Sigmoid colon (tissue), 6 donors: ENCODE measurements at regions not wholly inside any gene's neighbourhood (a gene's known extent, or its start where the extent isn't known, plus 50 kb on each side); places are given as distances from the start of the nearest gene placed in this dataset.

Experiments
- DNase-seq: peaks from one replicate; pipeline ENCODE4 v3.0.0-alpha.2; 2019
- H3K27ac ChIP-seq, 4 donors: fragments of 200-600 bp; sonication (generic); one replicate each; pipeline ENCODE4 v1.5.1; 2016 to 2019; ENCODE audit warnings: mild to moderate bottlenecking in 1 of 4
- H3K27me3 ChIP-seq, 3 donors: fragments of 200-600 bp; sonication (generic); one replicate each; pipeline ENCODE4 v1.5.1; 2019; ENCODE audit warnings: mild to moderate bottlenecking in 1 of 3
- H3K36me3 ChIP-seq, 4 donors: fragments of 200-600 bp; sonication (generic); one replicate each; pipeline ENCODE4 v1.5.1; 2016 to 2019
- H3K4me1 ChIP-seq, 4 donors: fragments of 200-600 bp; sonication (generic); one replicate each; pipeline ENCODE4 v1.5.1; 2017 to 2019
- H3K4me3 ChIP-seq, 4 donors: fragments of 200-600 bp; sonication (generic); one replicate each; pipeline ENCODE4 v1.5.1; 2017 to 2019; ENCODE audit warnings: mild to moderate bottlenecking in 2 of 4, moderate library complexity in 1 of 4
- H3K9me3 ChIP-seq, 4 donors: fragments of 200-600 bp in 3 of 4; sonication (generic) in 3 of 4; one replicate each; pipeline versions ENCODE4 v1.5.1 to v1.6.1; 2013 to 2019
- EP300 ChIP-seq, 4 donors: sonication (generic); formaldehyde crosslinking; IDR thresholded peaks; one replicate each; pipeline ENCODE4 v1.6.1; 2017; ENCODE audit warnings: antibody characterized with exemption in 4 of 4
- POLR2A ChIP-seq, 2 donors: fragments of 450-650 bp; IDR thresholded peaks; one replicate each; pipeline ENCODE4 v1.6.1; 2016; ENCODE audit warnings: antibody characterized with exemption in 2 of 2, mild to moderate bottlenecking in 2 of 2, moderate library complexity in 2 of 2
- POLR2AphosphoS5 ChIP-seq, 4 donors: sonication (generic); formaldehyde crosslinking; IDR thresholded peaks; one replicate each; pipeline ENCODE4 v1.6.1; 2017; ENCODE audit warnings: antibody characterized with exemption in 4 of 4
- WGBS, 2 donors: extraction: QIAGEN DNeasy Blood & Tissue Kit; methylation state at CpG; one replicate each; pipeline ENCODE4 v1.1.7; 2013; 5-methylcytosine and 5-hydroxymethylcytosine counted together
- intact Hi-C: fragments of 100-400 bp; cut with DNase I; formaldehyde crosslinking; loops from one replicate; pipeline ENCODE4 v1.15.1; 2023
- TF ChIP-seq, protein P1 (sequence below), 4 experiments: fragments of 450-650 bp in 3 of 4; fragments of 200-600 bp in 1 of 4; IDR thresholded peaks; one replicate each; pipeline ENCODE4 v1.5.1; 2016 to 2019; ENCODE audit warnings: antibody characterized with exemption in 4 of 4, mild to moderate bottlenecking in 3 of 4, moderate library complexity in 2 of 4
- donor health status: healthy with polysubstance abuse.
- donor health status: healthy.

DNA sequence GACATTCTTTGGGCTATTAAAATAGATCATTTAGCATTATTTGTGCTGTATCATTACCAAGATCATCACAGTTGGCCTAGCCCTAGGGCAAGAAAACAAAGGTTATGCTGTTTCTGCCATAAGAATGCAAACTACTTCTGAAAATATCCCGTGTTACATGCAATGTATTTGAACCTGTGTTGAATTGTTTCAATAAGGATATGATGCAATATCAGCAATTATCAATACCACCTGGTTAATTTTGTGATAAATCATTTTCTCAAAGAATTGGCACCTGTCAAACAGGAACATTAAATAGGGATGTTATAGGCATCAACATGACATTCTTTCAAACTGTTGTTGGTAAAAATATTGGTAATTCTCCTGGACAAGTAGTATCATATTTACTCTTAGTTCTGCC lies 2002.0 kb upstream of the CDH9 start:
- intact Hi-C loops, result no loop called here
- 87 to 89% methylated on average over 1 of the region's 1 CpG for WGBS, 2 donors
- Histone ChIP-seq H3K4me1 (no peaks in the 10 kb centered on the region), H3K27me3 (no peaks in the 10 kb centered on the region), H3K4me3 (no peak overlapping the region), H3K27ac (no peak overlapping the region), H3K9me3 (no peaks in the 10 kb centered on the region), H3K36me3 (no peaks in the 10 kb centered on the region)
- DNase-seq, result no peak
- TF ChIP-seq, protein P1, sequence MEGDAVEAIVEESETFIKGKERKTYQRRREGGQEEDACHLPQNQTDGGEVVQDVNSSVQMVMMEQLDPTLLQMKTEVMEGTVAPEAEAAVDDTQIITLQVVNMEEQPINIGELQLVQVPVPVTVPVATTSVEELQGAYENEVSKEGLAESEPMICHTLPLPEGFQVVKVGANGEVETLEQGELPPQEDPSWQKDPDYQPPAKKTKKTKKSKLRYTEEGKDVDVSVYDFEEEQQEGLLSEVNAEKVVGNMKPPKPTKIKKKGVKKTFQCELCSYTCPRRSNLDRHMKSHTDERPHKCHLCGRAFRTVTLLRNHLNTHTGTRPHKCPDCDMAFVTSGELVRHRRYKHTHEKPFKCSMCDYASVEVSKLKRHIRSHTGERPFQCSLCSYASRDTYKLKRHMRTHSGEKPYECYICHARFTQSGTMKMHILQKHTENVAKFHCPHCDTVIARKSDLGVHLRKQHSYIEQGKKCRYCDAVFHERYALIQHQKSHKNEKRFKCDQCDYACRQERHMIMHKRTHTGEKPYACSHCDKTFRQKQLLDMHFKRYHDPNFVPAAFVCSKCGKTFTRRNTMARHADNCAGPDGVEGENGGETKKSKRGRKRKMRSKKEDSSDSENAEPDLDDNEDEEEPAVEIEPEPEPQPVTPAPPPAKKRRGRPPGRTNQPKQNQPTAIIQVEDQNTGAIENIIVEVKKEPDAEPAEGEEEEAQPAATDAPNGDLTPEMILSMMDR (IDR thresholded peaks at IDR 0.05), result no peak
- TF ChIP-seq EP300 (IDR thresholded peaks at IDR 0.05), result no peak
- TF ChIP-seq POLR2A (IDR thresholded peaks at IDR 0.05), result no peak
- no peak for TF ChIP-seq POLR2AphosphoS5 (IDR thresholded peaks at IDR 0.05)

- no peaks in the 10 kb centered on the region for H3K36me3 ChIP-seq
- no peaks in the 10 kb centered on the region for H3K9me3 ChIP-seq
- H3K4me3 ChIP-seq, result no peak overlapping the region
- intact Hi-C loops, result no loop called here
- TF ChIP-seq POLR2A (IDR thresholded peaks at IDR 0.05) (no peak), EP300 (IDR thresholded peaks at IDR 0.05) (no peak), POLR2AphosphoS5 (IDR thresholded peaks at IDR 0.05) (no peak)
- TF ChIP-seq, protein P1 (IDR thresholded peaks at IDR 0.05), result no peak
- no peak for DNase-seq
- H3K4me1 ChIP-seq, result no peaks in the 10 kb centered on the region
- WGBS, 2 donors, result 75 to 76% methylated on average over 1 of the region's 1 CpG
- H3K27ac ChIP-seq, result no peak overlapping the region
- no peaks in the 10 kb centered on the region for H3K27me3 ChIP-seq
These were observed 2001.6 kb upstream of the CDH9 start for GRCh38 chr5:29039994-29040393.

DNA sequence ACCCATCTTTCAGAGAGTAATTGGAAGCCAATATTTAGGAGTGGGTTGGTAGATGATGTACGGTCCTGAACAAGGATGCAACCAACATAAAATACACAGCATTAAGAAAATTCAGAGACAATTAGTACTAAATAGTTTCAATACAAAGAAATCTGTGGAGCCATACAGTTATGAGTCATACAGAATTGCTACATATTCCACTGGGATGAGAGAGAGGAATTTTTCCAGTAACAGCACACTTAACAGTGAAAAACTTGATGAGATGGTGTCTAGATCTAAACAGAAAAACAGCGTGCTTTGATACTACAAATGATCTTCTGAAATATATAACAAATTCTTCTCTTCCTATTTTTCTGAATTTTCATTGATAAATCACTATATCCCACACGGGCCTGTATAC lies 1999.3 kb upstream of the CDH9 start:
- 54 to 74% methylated on average over 3 of the region's 3 CpGs for WGBS, 2 donors

GRCh38 chr5:29024052-29024451 lies 1985.7 kb upstream of the CDH9 start:
- Histone ChIP-seq H3K4me1 (no peaks in the 10 kb centered on the region), H3K27me3 (no peaks in the 10 kb centered on the region), H3K36me3 (no peaks in the 10 kb centered on the region), H3K4me3 (no peak overlapping the region), H3K9me3 (no peaks in the 10 kb centered on the region), H3K27ac (no peak overlapping the region)
- 90 to 96% methylated on average over 4 of the region's 4 CpGs for WGBS, 2 donors
- no peak for DNase-seq
- TF ChIP-seq, protein P1 (IDR thresholded peaks at IDR 0.05), result no peak
- TF ChIP-seq POLR2AphosphoS5 (IDR thresholded peaks at IDR 0.05) (no peak), POLR2A (IDR thresholded peaks at IDR 0.05) (no peak), EP300 (IDR thresholded peaks at IDR 0.05) (no peak)
- intact Hi-C loops, result no loop called here

More for the DNA sequence above, 1999.3 kb upstream of the CDH9 start:
- intact Hi-C loops, result no loop called here
- Histone ChIP-seq H3K4me1 (no peaks in the 10 kb centered on the region), H3K27ac (no peak overlapping the region), H3K27me3 (no peaks in the 10 kb centered on the region), H3K9me3 (no peaks in the 10 kb centered on the region), H3K36me3 (no peaks in the 10 kb centered on the region), H3K4me3 (no peak overlapping the region)
- DNase-seq, result no peak
- TF ChIP-seq EP300 (IDR thresholded peaks at IDR 0.05) (no peak), POLR2AphosphoS5 (IDR thresholded peaks at IDR 0.05) (no peak), POLR2A (IDR thresholded peaks at IDR 0.05) (no peak)
- TF ChIP-seq, protein P1 (IDR thresholded peaks at IDR 0.05), result no peak

DNA sequence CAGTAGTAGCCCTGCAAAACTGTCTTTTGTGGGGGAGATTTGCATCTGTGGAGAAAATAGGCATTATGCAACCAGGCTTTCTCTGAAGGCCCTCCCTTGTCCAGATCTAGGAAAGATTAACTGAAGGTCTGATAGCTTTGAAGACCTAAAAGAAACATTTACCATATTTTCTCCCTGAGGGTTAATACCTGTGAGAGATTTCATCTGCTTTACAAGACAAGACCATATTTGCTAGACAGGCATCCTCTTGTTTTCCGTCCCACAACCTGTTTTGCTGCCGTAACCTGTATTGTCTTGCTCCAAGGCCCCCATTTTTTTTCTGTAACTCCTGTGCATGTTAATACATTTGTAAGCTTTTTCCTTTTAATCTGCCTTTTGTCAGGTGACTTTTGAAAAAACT lies 1985.2 kb upstream of the CDH9 start:
- WGBS, 2 donors, result 67 to 73% methylated on average over 2 of the region's 2 CpGs
- TF ChIP-seq POLR2AphosphoS5 (IDR thresholded peaks at IDR 0.05) (no peak), POLR2A (IDR thresholded peaks at IDR 0.05) (no peak), EP300 (IDR thresholded peaks at IDR 0.05) (no peak)
- TF ChIP-seq, protein P1 (IDR thresholded peaks at IDR 0.05), result no peak
- intact Hi-C loops, result no loop called here

More for the DNA sequence above, 1985.2 kb upstream of the CDH9 start:
- no peaks in the 10 kb centered on the region for H3K36me3 ChIP-seq
- H3K27me3 ChIP-seq, result no peaks in the 10 kb centered on the region
- no peaks in the 10 kb centered on the region for H3K9me3 ChIP-seq
- H3K4me1 ChIP-seq, result no peaks in the 10 kb centered on the region
- no peak overlapping the region for H3K27ac ChIP-seq
- no peak for DNase-seq
- H3K4me3 ChIP-seq, result no peak overlapping the region
